RWPE2 (cell line): ENCODE measurements at regions not wholly inside any gene's neighbourhood (a gene's known extent, or its start where the extent isn't known, plus 50 kb on each side); places are given as distances from the start of the nearest gene placed in this dataset.

ENCODE experiments used
- ATAC-seq: fragments of 200-7000 bp; cut with Tn5 transposase; 3 replicates; pipeline ENCODE4 v1.9.1; 2021; ENCODE audit warnings: low read depth
- DNase-seq: peaks from one replicate; pipeline ENCODE4 v3.0.0-alpha.2; 2020; ENCODE audit warnings: low spot score
- H3K27ac ChIP-seq: fragments of 450-650 bp; 2 replicates; pipeline ENCODE4 v1.5.1; 2017; ENCODE audit warnings: mild to moderate bottlenecking; ENCODE audit not compliant: poor library complexity, severe bottlenecking
- H3K27me3 ChIP-seq: fragments of 250-450 bp; sonication (Bioruptor Pico); 2 replicates; pipeline ENCODE4 v1.5.1; 2021; ENCODE audit warnings: mild to moderate bottlenecking, moderate library complexity; ENCODE audit not compliant: insufficient read depth, poor library complexity, severe bottlenecking
- H3K36me3 ChIP-seq: fragments of 250-450 bp; sonication (Bioruptor Pico); 2 replicates; pipeline ENCODE4 v1.5.1; 2020; ENCODE audit warnings: low read depth, mild to moderate bottlenecking, moderate library complexity
- H3K4me1 ChIP-seq: fragments of 250-450 bp; sonication (Bioruptor Pico); 2 replicates; pipeline ENCODE4 v1.5.1; 2021; ENCODE audit warnings: mild to moderate bottlenecking, moderate library complexity; ENCODE audit not compliant: insufficient read depth, poor library complexity, severe bottlenecking
- H3K4me3 ChIP-seq: fragments of 250-450 bp; sonication (Bioruptor Pico); 2 replicates; pipeline ENCODE4 v1.5.1; 2021; ENCODE audit warnings: mild to moderate bottlenecking, moderate library complexity; ENCODE audit not compliant: severe bottlenecking
- H3K9me3 ChIP-seq: fragments of 250-450 bp; sonication (Bioruptor Pico); 2 replicates; pipeline ENCODE4 v1.5.1; 2021; ENCODE audit warnings: mild to moderate bottlenecking, moderate library complexity; ENCODE audit not compliant: severe bottlenecking
- TF ChIP-seq, protein P1 (sequence below): fragments of 450-650 bp; IDR thresholded peaks from one replicate; pipeline ENCODE4 v1.5.1; 2017; ENCODE audit warnings: mild to moderate bottlenecking, moderate library complexity; ENCODE audit not compliant: poor library complexity, severe bottlenecking

- Histone ChIP-seq H3K4me1 (peaks cover 5% of the 10 kb centered on the region), H3K4me3 (no peak overlapping the region), H3K9me3 (no peaks in the 10 kb centered on the region), H3K36me3 (no peaks in the 10 kb centered on the region), H3K27ac (no peak overlapping the region), H3K27me3 (peaks cover 3% of the 10 kb centered on the region)
- TF ChIP-seq, protein P1, sequence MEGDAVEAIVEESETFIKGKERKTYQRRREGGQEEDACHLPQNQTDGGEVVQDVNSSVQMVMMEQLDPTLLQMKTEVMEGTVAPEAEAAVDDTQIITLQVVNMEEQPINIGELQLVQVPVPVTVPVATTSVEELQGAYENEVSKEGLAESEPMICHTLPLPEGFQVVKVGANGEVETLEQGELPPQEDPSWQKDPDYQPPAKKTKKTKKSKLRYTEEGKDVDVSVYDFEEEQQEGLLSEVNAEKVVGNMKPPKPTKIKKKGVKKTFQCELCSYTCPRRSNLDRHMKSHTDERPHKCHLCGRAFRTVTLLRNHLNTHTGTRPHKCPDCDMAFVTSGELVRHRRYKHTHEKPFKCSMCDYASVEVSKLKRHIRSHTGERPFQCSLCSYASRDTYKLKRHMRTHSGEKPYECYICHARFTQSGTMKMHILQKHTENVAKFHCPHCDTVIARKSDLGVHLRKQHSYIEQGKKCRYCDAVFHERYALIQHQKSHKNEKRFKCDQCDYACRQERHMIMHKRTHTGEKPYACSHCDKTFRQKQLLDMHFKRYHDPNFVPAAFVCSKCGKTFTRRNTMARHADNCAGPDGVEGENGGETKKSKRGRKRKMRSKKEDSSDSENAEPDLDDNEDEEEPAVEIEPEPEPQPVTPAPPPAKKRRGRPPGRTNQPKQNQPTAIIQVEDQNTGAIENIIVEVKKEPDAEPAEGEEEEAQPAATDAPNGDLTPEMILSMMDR: no peak
- DNase-seq: no peak
- peak; percentile 88 for ATAC-seq
Measured at GRCh38 chr11:92826136-92826535, 143.3 kb upstream of the MTNR1B start.

DNA sequence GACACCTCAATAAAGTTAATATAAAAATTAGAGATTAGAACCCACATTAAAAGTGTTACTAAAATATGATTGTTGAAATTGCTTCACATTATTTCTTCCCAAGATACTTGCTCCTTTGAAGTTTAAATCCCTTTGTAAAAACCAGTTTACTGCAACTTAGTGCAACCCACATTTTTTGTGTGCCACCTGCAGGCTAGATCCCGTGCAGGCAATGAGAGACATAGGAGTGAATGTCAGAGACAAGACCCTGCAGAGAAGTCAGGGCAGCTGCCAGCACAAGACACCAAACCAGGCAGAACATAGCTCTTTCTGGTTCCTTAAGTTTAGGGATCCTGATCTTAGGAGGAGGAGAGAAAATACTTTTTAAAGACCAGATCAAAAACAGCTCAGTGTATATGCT is 142.8 kb upstream of the MTNR1B start:
- no peaks in the 10 kb centered on the region for H3K36me3 ChIP-seq
- ATAC-seq (no peak), DNase-seq (no peak)
- no peak overlapping the region for H3K4me3 ChIP-seq
- H3K9me3 ChIP-seq: no peaks in the 10 kb centered on the region
- TF ChIP-seq, protein P1: no peak
- no peak overlapping the region for H3K27ac ChIP-seq
- peaks cover 5% of the 10 kb centered on the region for H3K4me1 ChIP-seq
- peaks cover 3% of the 10 kb centered on the region for H3K27me3 ChIP-seq

GRCh38 chr11:92827132-92827531 is 142.3 kb upstream of the MTNR1B start:
- TF ChIP-seq, protein P1: no peak

GRCh38 chr11:92828556-92828955 is 140.9 kb upstream of the MTNR1B start:
- Histone ChIP-seq H3K4me3 (no peak overlapping the region), H3K27me3 (peaks cover 3% of the 10 kb centered on the region), H3K4me1 (peaks cover 5% of the 10 kb centered on the region), H3K27ac (no peak overlapping the region), H3K36me3 (no peaks in the 10 kb centered on the region), H3K9me3 (no peaks in the 10 kb centered on the region)
- TF ChIP-seq, protein P1: no peak
- ATAC-seq: no peak
- no peak for DNase-seq

More at GRCh38 chr11:92827132-92827531, 142.3 kb upstream of the MTNR1B start:
- H3K36me3 ChIP-seq: no peaks in the 10 kb centered on the region
- peaks cover 3% of the 10 kb centered on the region for H3K27me3 ChIP-seq
- H3K4me1 ChIP-seq: peaks cover 5% of the 10 kb centered on the region
- ATAC-seq: no peak
- DNase-seq: no peak
- H3K4me3 ChIP-seq: no peak overlapping the region
- H3K27ac ChIP-seq: no peak overlapping the region
- H3K9me3 ChIP-seq: no peaks in the 10 kb centered on the region

GRCh38 chr11:92829121-92829520 is 140.3 kb upstream of the MTNR1B start:
- no peak for ATAC-seq
- TF ChIP-seq, protein P1: no peak
- Histone ChIP-seq H3K27ac (no peak overlapping the region), H3K9me3 (no peaks in the 10 kb centered on the region), H3K27me3 (peaks cover 3% of the 10 kb centered on the region), H3K36me3 (no peaks in the 10 kb centered on the region), H3K4me1 (peaks cover 5% of the 10 kb centered on the region), H3K4me3 (no peak overlapping the region)
- DNase-seq: no peak
